ENCODE measurements at regions not wholly inside any gene's neighbourhood (a gene's known extent, or its start where the extent isn't known, plus 50 kb on each side); places are given as distances from the start of the nearest gene placed in this dataset.
A peak's percentile ranks its signal among the peaks of the same experiment; 100 is the strongest.

DNA sequence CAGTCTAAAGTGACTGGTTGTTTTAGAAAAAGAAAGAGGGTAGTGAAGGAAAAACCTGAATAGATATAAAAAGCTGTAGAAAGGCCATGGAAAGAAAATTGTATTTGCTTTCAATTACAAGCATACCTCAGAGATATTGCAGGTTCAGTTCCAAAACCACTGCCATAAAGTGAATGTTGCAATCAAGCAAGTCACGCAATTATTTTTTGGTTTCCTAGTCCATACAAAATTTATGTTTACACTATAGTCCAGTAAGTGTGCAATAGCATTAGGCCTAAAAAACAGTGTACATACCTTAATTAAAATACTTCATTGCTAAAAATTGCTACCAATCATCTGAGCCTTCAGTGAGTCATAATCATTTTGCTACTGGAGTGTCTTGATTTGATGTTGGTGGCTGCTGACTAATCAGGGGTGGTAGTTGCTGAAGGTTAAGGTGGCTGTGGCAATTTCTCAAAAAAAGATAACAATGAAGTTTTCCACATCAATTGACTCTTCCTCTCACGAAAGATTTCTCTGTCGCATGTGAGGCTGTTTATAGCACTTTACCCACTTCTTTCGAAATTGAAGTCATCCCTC is 2003.8 kb upstream of the PIK3C3 start:
- TF ChIP-seq, protein P1, sequence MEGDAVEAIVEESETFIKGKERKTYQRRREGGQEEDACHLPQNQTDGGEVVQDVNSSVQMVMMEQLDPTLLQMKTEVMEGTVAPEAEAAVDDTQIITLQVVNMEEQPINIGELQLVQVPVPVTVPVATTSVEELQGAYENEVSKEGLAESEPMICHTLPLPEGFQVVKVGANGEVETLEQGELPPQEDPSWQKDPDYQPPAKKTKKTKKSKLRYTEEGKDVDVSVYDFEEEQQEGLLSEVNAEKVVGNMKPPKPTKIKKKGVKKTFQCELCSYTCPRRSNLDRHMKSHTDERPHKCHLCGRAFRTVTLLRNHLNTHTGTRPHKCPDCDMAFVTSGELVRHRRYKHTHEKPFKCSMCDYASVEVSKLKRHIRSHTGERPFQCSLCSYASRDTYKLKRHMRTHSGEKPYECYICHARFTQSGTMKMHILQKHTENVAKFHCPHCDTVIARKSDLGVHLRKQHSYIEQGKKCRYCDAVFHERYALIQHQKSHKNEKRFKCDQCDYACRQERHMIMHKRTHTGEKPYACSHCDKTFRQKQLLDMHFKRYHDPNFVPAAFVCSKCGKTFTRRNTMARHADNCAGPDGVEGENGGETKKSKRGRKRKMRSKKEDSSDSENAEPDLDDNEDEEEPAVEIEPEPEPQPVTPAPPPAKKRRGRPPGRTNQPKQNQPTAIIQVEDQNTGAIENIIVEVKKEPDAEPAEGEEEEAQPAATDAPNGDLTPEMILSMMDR (IDR thresholded peaks at IDR 0.05; ENCODE audit: insufficient read depth, low read depth, low read length): no peak
- H3K4me3 ChIP-seq (ENCODE audit: low read depth, low read length): no peak overlapping the region
- DNase-seq (ENCODE audit: low read depth): peak; percentile 43

DNA sequence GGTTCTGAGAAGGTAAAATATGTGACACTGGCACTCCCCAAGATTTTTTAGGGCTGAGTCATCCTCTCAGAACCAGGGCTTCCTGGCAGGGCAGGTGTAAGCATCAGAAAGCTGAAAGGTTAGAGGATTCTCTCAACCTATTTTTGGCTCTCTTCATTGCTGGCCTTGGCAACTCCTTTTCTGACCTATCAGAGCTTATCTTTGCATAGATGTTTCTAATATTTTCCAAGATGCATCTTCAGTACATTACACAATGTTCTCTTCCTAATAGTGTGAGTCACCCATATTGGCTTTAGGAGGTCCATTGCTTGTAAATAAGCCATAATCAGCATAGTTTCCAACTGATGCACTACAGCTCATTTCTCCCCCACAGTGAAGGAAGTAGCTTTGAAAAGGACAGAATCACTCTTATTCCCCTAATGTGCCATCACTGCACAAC is 2008.4 kb upstream of the PIK3C3 start:
- TF ChIP-seq, protein P1 (IDR thresholded peaks at IDR 0.05; ENCODE audit: insufficient read depth, low read depth, low read length): no peak
- DNase-seq (ENCODE audit: low read depth): peak; percentile 80
- no peak overlapping the region for H3K4me3 ChIP-seq (ENCODE audit: low read depth, low read length)

DNA sequence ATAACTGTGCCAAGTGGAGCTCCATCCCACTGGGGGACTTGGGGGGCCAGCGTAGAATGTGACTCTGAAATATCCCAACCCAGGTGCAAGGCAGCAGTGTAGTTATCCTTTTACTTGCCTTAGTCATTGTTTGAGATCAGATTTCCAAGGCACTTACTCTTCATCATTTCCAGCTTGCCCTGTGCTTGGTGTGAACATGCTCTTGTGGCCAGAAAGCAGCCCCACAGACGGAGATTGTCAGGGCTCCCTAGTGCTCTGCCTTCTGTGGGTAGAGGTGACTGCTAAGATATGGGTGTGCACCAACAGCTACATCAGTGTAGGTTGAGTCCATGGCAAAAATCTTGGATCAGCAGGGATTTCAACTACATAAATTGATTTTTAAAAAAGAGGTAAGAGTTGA is 2010.0 kb upstream of the PIK3C3 start:
- TF ChIP-seq, protein P1 (IDR thresholded peaks at IDR 0.05; ENCODE audit: insufficient read depth, low read depth, low read length): no peak
- no peak for DNase-seq (ENCODE audit: low read depth)

DNA sequence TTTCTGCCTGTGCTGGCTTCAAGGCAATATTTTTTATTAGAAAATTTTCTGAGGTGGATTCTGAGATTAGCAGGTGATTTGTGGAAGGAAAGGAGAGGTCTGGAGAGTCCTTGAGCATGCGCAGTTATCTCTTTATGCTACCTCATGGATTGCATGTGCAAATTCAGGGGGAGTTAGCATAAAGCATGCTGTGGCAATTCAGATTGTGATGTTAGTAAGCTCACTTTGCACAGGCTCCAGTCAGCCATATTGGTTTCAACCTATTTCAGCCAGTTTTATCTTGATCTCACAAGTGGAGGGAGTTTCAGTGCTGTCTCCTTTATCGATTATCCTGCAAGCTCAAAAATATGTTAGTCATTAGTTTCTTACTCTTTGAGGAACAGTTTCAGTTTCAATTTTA is 2012.3 kb upstream of the PIK3C3 start:
- TF ChIP-seq, protein P1 (IDR thresholded peaks at IDR 0.05; ENCODE audit: insufficient read depth, low read depth, low read length): no peak
- DNase-seq (ENCODE audit: low read depth): no peak
- no peak overlapping the region for H3K4me3 ChIP-seq (ENCODE audit: low read depth, low read length)

More for the DNA sequence above, 2010.0 kb upstream of the PIK3C3 start:
- H3K4me3 ChIP-seq (ENCODE audit: low read depth, low read length): no peak overlapping the region

GRCh38 chr18:39938676-39939608 is 2016.1 kb upstream of the PIK3C3 start:
- TF ChIP-seq, protein P1 (IDR thresholded peaks at IDR 0.05; ENCODE audit: insufficient read depth, low read depth, low read length): no peak
- no peak overlapping the region for H3K4me3 ChIP-seq (ENCODE audit: low read depth, low read length)
- no peak for DNase-seq (ENCODE audit: low read depth)

GRCh38 chr18:39935598-39935997 is 2019.4 kb upstream of the PIK3C3 start:
- no peak for DNase-seq (ENCODE audit: low read depth)
- no peak overlapping the region for H3K4me3 ChIP-seq (ENCODE audit: low read depth, low read length)
- TF ChIP-seq, protein P1 (IDR thresholded peaks at IDR 0.05; ENCODE audit: insufficient read depth, low read depth, low read length): no peak

Measured in fibroblast of villous mesenchyme (primary cell).